ENCODE measurements at regions not wholly inside any gene's neighbourhood (a gene's known extent, or its start where the extent isn't known, plus 50 kb on each side); places are given as distances from the start of the nearest gene placed in this dataset.

- Histone ChIP-seq H3K9me3 (no peaks in the 10 kb centered on the region), H3K4me3 (no peak overlapping the region), H3K27me3 (no peaks in the 10 kb centered on the region), H3K36me3 (no peaks in the 10 kb centered on the region), H3K27ac (no peak overlapping the region), H3K4me1 (no peaks in the 10 kb centered on the region)
- intact Hi-C loops (cut with DNase I): no loop called here
- no peak for DNase-seq
- no peak for TF ChIP-seq POLR2AphosphoS5 (IDR thresholded peaks at IDR 0.05)
- TF ChIP-seq POLR2A (IDR thresholded peaks at IDR 0.05): no peak
- TF ChIP-seq EP300 (IDR thresholded peaks at IDR 0.05): no peak
- no peak for TF ChIP-seq CTCF (IDR thresholded peaks at IDR 0.05)
- WGBS, 2 donors: 77 to 80% methylated on average over 2 of the region's 2 CpGs
Measured at GRCh38 chr6:23086100-23086499, 516.7 kb downstream of the HDGFL1 start.

DNA sequence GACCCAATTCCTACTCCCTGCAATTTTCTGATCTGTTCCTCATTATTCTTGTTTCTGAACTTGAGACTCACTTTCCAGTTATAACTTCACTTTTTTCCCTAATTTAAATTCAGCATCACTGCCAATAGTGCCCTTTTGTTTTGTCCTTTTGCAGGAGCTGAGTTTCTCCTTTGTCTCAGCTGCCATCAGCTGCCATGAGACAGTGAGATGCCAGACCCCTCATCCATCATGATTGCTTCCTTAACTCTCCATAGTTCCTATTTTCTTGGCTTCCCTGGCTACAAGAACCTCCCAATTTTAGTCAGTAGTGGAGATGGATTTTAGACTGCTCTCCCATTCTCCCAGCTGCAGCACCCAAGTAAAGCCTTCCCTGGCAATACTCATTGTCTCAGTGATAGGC, 518.1 kb downstream of the HDGFL1 start:
- no peaks in the 10 kb centered on the region for H3K9me3 ChIP-seq
- no peaks in the 10 kb centered on the region for H3K36me3 ChIP-seq
- no peak overlapping the region for H3K27ac ChIP-seq
- no peaks in the 10 kb centered on the region for H3K4me1 ChIP-seq
- no peak for TF ChIP-seq POLR2A (IDR thresholded peaks at IDR 0.05)
- no peak for TF ChIP-seq EP300 (IDR thresholded peaks at IDR 0.05)
- TF ChIP-seq POLR2AphosphoS5 (IDR thresholded peaks at IDR 0.05): no peak
- no peak for TF ChIP-seq CTCF (IDR thresholded peaks at IDR 0.05)
- no peaks in the 10 kb centered on the region for H3K27me3 ChIP-seq
- no peak for DNase-seq
- H3K4me3 ChIP-seq: no peak overlapping the region
- intact Hi-C loops (cut with DNase I): no loop called here

GRCh38 chr6:23088761-23089160, 519.4 kb downstream of the HDGFL1 start:
- Histone ChIP-seq H3K4me3 (no peak overlapping the region), H3K36me3 (no peaks in the 10 kb centered on the region), H3K9me3 (no peaks in the 10 kb centered on the region), H3K27ac (no peak overlapping the region), H3K4me1 (no peaks in the 10 kb centered on the region), H3K27me3 (no peaks in the 10 kb centered on the region)
- DNase-seq: no peak
- WGBS, 2 donors: 16 to 54% methylated on average over 1 of the region's 1 CpG
- TF ChIP-seq EP300 (IDR thresholded peaks at IDR 0.05): no peak
- TF ChIP-seq POLR2A (IDR thresholded peaks at IDR 0.05): no peak
- intact Hi-C loops (cut with DNase I): no loop called here

DNA sequence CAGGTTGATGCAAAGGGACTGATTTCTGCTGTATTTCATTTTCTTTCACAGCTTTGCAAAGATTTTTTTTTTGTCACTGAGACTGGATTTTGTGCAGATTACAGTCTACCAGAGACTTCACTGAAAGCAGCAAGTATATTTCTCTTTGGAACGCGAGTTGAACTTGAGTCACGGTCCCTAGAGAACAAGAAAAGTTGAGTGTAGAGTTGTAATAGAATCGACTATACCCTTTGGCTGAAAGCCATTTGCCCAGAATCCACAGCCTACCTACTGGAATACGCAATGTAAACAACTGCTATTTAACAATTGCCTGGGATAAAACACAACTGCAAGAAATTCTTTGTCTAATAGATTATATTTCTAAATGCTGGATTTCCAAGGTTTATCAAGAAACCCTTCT, 520.6 kb downstream of the HDGFL1 start:
- H3K27ac ChIP-seq: no peak overlapping the region
- WGBS, 2 donors: 82 to 89% methylated on average over 5 of the region's 5 CpGs
- TF ChIP-seq POLR2AphosphoS5 (IDR thresholded peaks at IDR 0.05) (no peak), CTCF (IDR thresholded peaks at IDR 0.05) (no peak), EP300 (IDR thresholded peaks at IDR 0.05) (no peak), POLR2A (IDR thresholded peaks at IDR 0.05) (no peak)
- no peaks in the 10 kb centered on the region for H3K36me3 ChIP-seq
- H3K4me3 ChIP-seq: no peak overlapping the region
- no peaks in the 10 kb centered on the region for H3K27me3 ChIP-seq
- no peak for DNase-seq
- H3K4me1 ChIP-seq: no peaks in the 10 kb centered on the region
- intact Hi-C loops (cut with DNase I): no loop called here
- no peaks in the 10 kb centered on the region for H3K9me3 ChIP-seq

- H3K36me3 ChIP-seq: no peaks in the 10 kb centered on the region
- H3K4me3 ChIP-seq: no peak overlapping the region
- TF ChIP-seq EP300 (IDR thresholded peaks at IDR 0.05) (no peak), POLR2A (IDR thresholded peaks at IDR 0.05) (no peak)
- H3K4me1 ChIP-seq: no peaks in the 10 kb centered on the region
- H3K27me3 ChIP-seq: no peaks in the 10 kb centered on the region
- intact Hi-C loops (cut with DNase I): no loop called here
- WGBS, 2 donors: 48 to 67% methylated on average over 3 of the region's 3 CpGs
- no peak for DNase-seq
- no peak overlapping the region for H3K27ac ChIP-seq
- H3K9me3 ChIP-seq: no peaks in the 10 kb centered on the region
Measured at GRCh38 chr6:23091795-23092194, 522.4 kb downstream of the HDGFL1 start.

- Histone ChIP-seq H3K36me3 (no peaks in the 10 kb centered on the region), H3K27ac (no peak overlapping the region), H3K4me3 (no peak overlapping the region), H3K4me1 (no peaks in the 10 kb centered on the region), H3K9me3 (no peaks in the 10 kb centered on the region), H3K27me3 (no peaks in the 10 kb centered on the region)
- DNase-seq: no peak
- 79 to 84% methylated on average over 1 of the region's 1 CpG for WGBS, 2 donors
- TF ChIP-seq EP300 (IDR thresholded peaks at IDR 0.05) (no peak), POLR2AphosphoS5 (IDR thresholded peaks at IDR 0.05) (no peak), CTCF (IDR thresholded peaks at IDR 0.05) (no peak), POLR2A (IDR thresholded peaks at IDR 0.05) (no peak)
- intact Hi-C loops (cut with DNase I): no loop called here
Measured at GRCh38 chr6:23096876-23097275, 527.5 kb downstream of the HDGFL1 start.

Measured in sigmoid colon (tissue), 6 donors.